Caco-2 (cell line): ENCODE measurements at regions not wholly inside any gene's neighbourhood (a gene's known extent, or its start where the extent isn't known, plus 50 kb on each side); places are given as distances from the start of the nearest gene placed in this dataset.

Experiments used
- BruUV-seq: library from RNA; stranded (reverse); fragments of 400-500 nt; replicated peaks from 2 replicates; lab custom pipeline; 2021; lab: Mats Ljungman, UMichigan
- CTCF ChIA-PET: fragments of 300-600 bp; sonication (Branson Sonifier 250); formaldehyde crosslinking; loops from one replicate; lab custom pipeline; 2022; ENCODE audit warnings: antibody characterized with exemption; lab: Charles Lee
- POLR2A ChIA-PET: fragments of 300-600 bp; sonication (Branson Sonifier 250); formaldehyde crosslinking; loops from one replicate; lab custom pipeline; 2022; ENCODE audit warnings: antibody characterized with exemption; lab: Charles Lee
- DNase-seq, 2 experiments: peaks; one replicate each; pipeline versions ENCODE4 v3.0.0 to v3.0.0-alpha.2; 2020 to 2022
- H3K27me3 ChIP-seq: replicated peaks from 2 replicates; pipeline ENCODE4 v1.6.0; 2011; ENCODE audit warnings: low read length; ENCODE audit not compliant: control insufficient read depth, insufficient read depth
- H3K36me3 ChIP-seq: 2 replicates; pipeline ENCODE4 v1.5.1; 2011; ENCODE audit warnings: low read length; ENCODE audit not compliant: control insufficient read depth, insufficient read depth
- H3K4me1 ChIP-seq: fragments of 250-450 bp; sonication (Bioruptor Pico); 2 replicates; pipeline ENCODE4 v1.5.1; 2020; ENCODE audit warnings: mild to moderate bottlenecking
- H3K4me3 ChIP-seq: 2 replicates; pipeline ENCODE4 v1.5.1; 2011; ENCODE audit warnings: low read depth, mild to moderate bottlenecking, control low read depth, low read length
- H3K9me3 ChIP-seq: fragments of 250-450 bp; sonication (Bioruptor Pico); 2 replicates; pipeline ENCODE4 v1.5.1; 2020; ENCODE audit warnings: mild to moderate bottlenecking, moderate library complexity
- H3K27ac Mint-ChIP-seq: one replicate; pipeline ENCODE4 v1.8.0; 2022; ENCODE audit warnings: mixed read lengths; ENCODE audit not compliant: unreplicated experiment
- H3K27me3 Mint-ChIP-seq: one replicate; pipeline ENCODE4 v1.8.0; 2022; ENCODE audit warnings: mixed read lengths; ENCODE audit not compliant: insufficient read depth, unreplicated experiment
- H3K36me3 Mint-ChIP-seq: one replicate; pipeline ENCODE4 v1.8.0; 2022; ENCODE audit warnings: mild to moderate bottlenecking, mixed read lengths; ENCODE audit not compliant: insufficient read depth, unreplicated experiment
- H3K4me1 Mint-ChIP-seq: one replicate; pipeline ENCODE4 v1.8.0; 2022; ENCODE audit warnings: low read depth, mixed read lengths; ENCODE audit not compliant: unreplicated experiment
- H3K4me3 Mint-ChIP-seq: one replicate; pipeline ENCODE4 v1.8.0; 2022; ENCODE audit warnings: mild to moderate bottlenecking, moderate library complexity, mixed read lengths; ENCODE audit not compliant: unreplicated experiment
- H3K9me3 Mint-ChIP-seq: one replicate; pipeline ENCODE4 v1.8.0; 2022; ENCODE audit warnings: mixed read lengths; ENCODE audit not compliant: unreplicated experiment
- intact Hi-C: fragments of 100-400 bp; cut with micrococcal nuclease; formaldehyde crosslinking; loops from one replicate; pipeline ENCODE4 v1.10.0; 2022; ENCODE audit not compliant: unreplicated experiment
- TF ChIP-seq, protein P1 (sequence below), 2 experiments: fragments of 200-600 bp in 1 of 2; IDR thresholded peaks; 1 replicate in 1 of 2; 2 replicates in 1 of 2; pipeline versions ENCODE4 v1.5.1 to v1.8.0; 2011 to 2022; ENCODE audit warnings: antibody characterized with exemption in 1 of 2, control low read depth in 1 of 2, inconsistent platforms in 1 of 2, low read depth in 1 of 2, low read length in 1 of 2, mild to moderate bottlenecking in 1 of 2, moderate library complexity in 1 of 2; ENCODE audit not compliant: insufficient read depth in 1 of 2, severe bottlenecking in 1 of 2, unreplicated experiment in 1 of 2

DNA sequence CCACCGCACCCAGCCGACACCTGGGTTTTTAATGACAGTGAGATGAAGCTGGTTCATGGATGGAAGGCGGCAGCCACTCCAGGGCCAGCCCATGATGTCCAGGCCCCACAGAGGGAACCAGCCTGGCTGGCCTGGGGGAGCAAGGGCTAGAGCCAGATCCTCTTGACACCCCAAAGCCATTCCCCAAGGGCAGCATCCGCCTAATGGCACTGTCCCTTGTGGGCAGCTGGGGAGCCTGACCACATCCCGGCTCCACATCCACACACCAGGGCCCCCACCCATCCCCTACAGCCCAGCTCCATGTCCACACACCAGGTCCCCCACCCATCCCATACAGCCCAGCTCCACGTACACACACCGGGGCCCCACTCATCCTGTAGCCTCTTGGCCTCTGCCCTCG, 53.3 kb upstream of the ACSF3 start:
- peaks cover 6% of the 10 kb centered on the region for H3K36me3 Mint-ChIP-seq
- TF ChIP-seq, protein P1, sequence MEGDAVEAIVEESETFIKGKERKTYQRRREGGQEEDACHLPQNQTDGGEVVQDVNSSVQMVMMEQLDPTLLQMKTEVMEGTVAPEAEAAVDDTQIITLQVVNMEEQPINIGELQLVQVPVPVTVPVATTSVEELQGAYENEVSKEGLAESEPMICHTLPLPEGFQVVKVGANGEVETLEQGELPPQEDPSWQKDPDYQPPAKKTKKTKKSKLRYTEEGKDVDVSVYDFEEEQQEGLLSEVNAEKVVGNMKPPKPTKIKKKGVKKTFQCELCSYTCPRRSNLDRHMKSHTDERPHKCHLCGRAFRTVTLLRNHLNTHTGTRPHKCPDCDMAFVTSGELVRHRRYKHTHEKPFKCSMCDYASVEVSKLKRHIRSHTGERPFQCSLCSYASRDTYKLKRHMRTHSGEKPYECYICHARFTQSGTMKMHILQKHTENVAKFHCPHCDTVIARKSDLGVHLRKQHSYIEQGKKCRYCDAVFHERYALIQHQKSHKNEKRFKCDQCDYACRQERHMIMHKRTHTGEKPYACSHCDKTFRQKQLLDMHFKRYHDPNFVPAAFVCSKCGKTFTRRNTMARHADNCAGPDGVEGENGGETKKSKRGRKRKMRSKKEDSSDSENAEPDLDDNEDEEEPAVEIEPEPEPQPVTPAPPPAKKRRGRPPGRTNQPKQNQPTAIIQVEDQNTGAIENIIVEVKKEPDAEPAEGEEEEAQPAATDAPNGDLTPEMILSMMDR (IDR thresholded peaks at IDR 0.05; ENCODE audit: insufficient read depth in 1 of 2, low read depth in 1 of 2, low read length in 1 of 2, severe bottlenecking in 1 of 2, unreplicated experiment in 1 of 2) = no peak
- intact Hi-C loops = no loop called here
- Histone ChIP-seq H3K4me1 (no peaks in the 10 kb centered on the region), H3K27me3 (peaks cover 1% of the 10 kb centered on the region), H3K36me3 (no peaks in the 10 kb centered on the region), H3K4me3 (no peak overlapping the region), H3K9me3 (no peaks in the 10 kb centered on the region)
- no peak overlapping the region for H3K27ac Mint-ChIP-seq
- H3K4me1 Mint-ChIP-seq = no peaks in the 10 kb centered on the region
- H3K27me3 Mint-ChIP-seq = peaks cover 35% of the 10 kb centered on the region
- no peaks in the 10 kb centered on the region for H3K9me3 Mint-ChIP-seq
- DNase-seq = no peak
- CTCF ChIA-PET = no interaction called here
- H3K4me3 Mint-ChIP-seq = no peak overlapping the region
- POLR2A ChIA-PET = no interaction called here
- no TSS peak for BruUV-seq

- intact Hi-C loops = no loop called here
- CTCF ChIA-PET = no interaction called here
- Histone ChIP-seq H3K4me3 (no peak overlapping the region), H3K4me1 (no peaks in the 10 kb centered on the region), H3K9me3 (no peaks in the 10 kb centered on the region), H3K36me3 (no peaks in the 10 kb centered on the region), H3K27me3 (peaks cover 1% of the 10 kb centered on the region)
- no peak for DNase-seq
- Mint-ChIP-seq H3K36me3 (peaks cover 6% of the 10 kb centered on the region), H3K9me3 (no peaks in the 10 kb centered on the region), H3K27ac (no peak overlapping the region), H3K4me3 (no peak overlapping the region), H3K4me1 (no peaks in the 10 kb centered on the region), H3K27me3 (peaks cover 34% of the 10 kb centered on the region)
- BruUV-seq = no TSS peak
- POLR2A ChIA-PET = no interaction called here
- TF ChIP-seq, protein P1 (IDR thresholded peaks at IDR 0.05; ENCODE audit: insufficient read depth in 1 of 2, low read depth in 1 of 2, low read length in 1 of 2, severe bottlenecking in 1 of 2, unreplicated experiment in 1 of 2) = no peak
These were observed 52.6 kb upstream of the ACSF3 start for GRCh38 chr16:89040861-89041570.

DNA sequence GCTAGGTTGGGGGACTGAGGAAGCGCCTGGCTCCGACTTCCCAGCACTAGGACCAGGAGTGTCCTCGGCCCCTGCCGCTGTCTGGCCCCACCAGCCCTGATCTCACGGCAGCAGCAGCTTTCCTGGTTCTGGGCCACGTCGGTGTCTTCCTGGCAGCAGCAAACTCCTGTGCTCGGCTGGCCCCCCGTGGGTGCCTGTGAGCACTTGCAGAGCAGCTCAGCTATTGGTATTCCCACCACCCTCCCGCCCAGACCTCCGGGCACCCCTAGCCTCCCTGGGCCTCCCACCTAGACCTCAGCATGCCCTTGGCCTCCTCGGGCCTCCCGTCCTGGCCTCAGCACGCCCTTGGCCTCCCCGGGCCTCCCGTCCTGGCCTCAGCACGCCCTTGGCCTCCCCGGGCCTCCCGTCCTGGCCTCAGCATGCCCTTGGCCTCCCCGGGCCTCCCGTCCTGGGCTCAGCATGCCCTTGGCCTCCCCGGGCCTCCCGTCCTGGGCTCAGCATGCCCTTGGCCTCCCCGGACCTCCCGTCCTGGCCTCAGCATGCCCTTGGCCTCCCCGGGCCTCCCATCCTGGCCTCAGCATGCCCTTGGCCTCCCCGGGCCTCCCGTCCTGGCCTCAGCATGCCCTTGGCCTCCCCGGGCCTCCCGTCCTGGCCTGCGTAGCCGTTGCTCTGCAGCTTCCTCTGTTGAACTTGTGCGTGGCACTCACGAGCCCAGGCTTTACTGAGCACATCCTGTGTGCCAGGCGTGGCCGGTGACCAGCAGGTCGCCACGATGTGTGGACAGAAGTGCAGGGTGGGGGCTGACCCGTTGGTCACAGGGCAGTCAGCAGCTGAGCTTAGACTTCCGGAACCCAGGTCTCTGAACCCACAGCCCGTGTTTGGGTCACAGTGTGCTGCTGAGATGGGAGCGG, 51.8 kb upstream of the ACSF3 start:
- BruUV-seq = no TSS peak
- Histone ChIP-seq H3K36me3 (no peaks in the 10 kb centered on the region), H3K4me3 (no peak overlapping the region), H3K27me3 (peaks cover 1% of the 10 kb centered on the region), H3K4me1 (no peaks in the 10 kb centered on the region), H3K9me3 (no peaks in the 10 kb centered on the region)
- no peak overlapping the region for H3K4me3 Mint-ChIP-seq
- POLR2A ChIA-PET = no interaction called here
- CTCF ChIA-PET = no interaction called here
- no peak for DNase-seq
- peaks cover 31% of the 10 kb centered on the region for H3K27me3 Mint-ChIP-seq
- H3K27ac Mint-ChIP-seq = no peak overlapping the region
- H3K36me3 Mint-ChIP-seq = peaks cover 6% of the 10 kb centered on the region
- intact Hi-C loops = no loop called here
- TF ChIP-seq, protein P1 (IDR thresholded peaks at IDR 0.05; ENCODE audit: insufficient read depth in 1 of 2, low read depth in 1 of 2, low read length in 1 of 2, severe bottlenecking in 1 of 2, unreplicated experiment in 1 of 2) = no peak
- H3K9me3 Mint-ChIP-seq = no peaks in the 10 kb centered on the region
- no peaks in the 10 kb centered on the region for H3K4me1 Mint-ChIP-seq
